Stimulated activated CD4-positive, alpha-beta T cell treated with anti-CD3 and anti-CD28 coated beads, Interleukin-4, amount 100 ng/mL, for 24 hours (primary cell): ENCODE measurements at regions not wholly inside any gene's neighbourhood (a gene's known extent, or its start where the extent isn't known, plus 50 kb on each side); places are given as distances from the start of the nearest gene placed in this dataset.

Source experiments
- DNase-seq: peaks from one replicate; pipeline ENCODE4 v3.0.0-alpha.2; 2020

GRCh38 chr1:36537190-36537768 is 54.6 kb upstream of the CSF3R start:
- no peak for DNase-seq

DNA sequence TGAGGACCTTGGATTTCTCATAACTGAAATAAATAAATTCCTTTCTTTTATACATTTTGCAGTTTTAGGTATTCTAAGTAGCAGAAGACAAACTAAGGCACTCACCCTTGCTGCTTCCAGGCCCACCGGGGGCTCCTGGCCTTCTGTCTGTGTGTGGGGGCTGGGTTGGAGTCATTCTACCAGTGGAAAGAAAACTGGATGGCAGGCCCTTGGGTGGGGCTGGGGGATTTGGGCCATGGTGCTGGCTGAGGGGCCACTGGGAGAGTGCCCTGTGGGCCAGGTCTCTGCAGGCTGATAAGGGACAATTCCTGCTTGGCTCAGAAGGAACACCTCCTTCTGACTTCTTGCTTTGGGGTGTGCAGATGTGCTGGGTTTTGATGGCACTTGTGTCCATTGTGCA is 54.0 kb upstream of the CSF3R start:
- DNase-seq = no peak

GRCh38 chr1:36534711-36535412 is 52.1 kb upstream of the CSF3R start:
- no peak for DNase-seq

- no peak for DNase-seq
Measured at GRCh38 chr1:36533897-36534296, 51.2 kb upstream of the CSF3R start.

DNA sequence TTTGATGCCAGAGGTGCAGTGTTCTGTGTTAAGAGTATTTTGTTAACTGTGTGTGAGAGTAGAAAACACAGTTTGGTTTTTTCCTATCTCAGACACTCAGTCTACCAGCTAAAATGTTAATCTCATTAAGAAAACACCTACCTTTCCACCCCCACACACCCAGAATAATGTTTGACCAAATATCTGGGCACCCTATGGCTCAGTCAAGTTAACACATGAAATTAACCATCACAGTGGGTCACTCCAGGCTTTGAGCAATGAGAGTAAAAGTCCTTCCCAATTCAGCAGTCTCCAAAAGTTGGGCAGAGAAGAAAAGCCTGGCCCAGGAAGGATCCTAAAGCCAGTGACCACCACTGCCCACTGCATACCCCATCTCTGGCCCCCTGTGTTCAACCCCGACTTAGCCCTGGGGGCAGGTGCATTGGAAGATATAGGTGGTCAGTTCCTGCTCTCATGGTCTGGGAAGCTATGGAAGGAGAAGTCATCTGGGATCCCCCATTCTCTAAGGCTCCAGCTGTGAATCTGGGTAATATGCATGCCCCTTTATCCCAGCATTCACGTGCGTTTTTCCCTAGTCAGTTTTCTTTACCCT is 50.2 kb upstream of the CSF3R start:
- DNase-seq = no peak
